GM04504 (cell line): ENCODE measurements at regions not wholly inside any gene's neighbourhood (a gene's known extent, or its start where the extent isn't known, plus 50 kb on each side); places are given as distances from the start of the nearest gene placed in this dataset.
A peak's percentile ranks its signal among the peaks of the same experiment; 100 is the strongest.
"Not testable (repeated sequence)": the region's sequence is repeated elsewhere in the genome, so short reads cannot be mapped to it uniquely, and the experiment has no call there.

Experiments used
- DNase-seq: peaks from one replicate; pipeline ENCODE4 v3.0.0-alpha.2; 2012; ENCODE audit warnings: low read depth

DNA sequence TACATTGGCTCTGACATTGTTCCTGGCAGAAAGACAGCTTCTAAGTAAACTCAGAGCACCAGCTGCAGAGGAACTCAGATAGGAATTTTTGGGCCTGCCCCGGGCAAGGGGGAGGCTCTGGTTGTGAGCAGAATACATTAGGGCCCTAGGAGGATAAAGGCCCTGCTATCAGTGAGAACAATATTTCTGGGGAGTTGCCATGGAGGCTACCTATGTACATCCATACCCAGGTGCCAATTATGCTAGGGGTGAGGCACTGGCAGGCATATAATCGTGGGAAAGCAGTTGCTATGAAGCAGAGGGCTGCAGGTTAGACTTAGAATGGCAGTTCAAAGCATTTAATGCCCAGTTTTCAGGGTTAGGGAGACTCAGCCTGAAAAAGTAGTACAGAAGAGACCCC, 273.5 kb upstream of the EDA2R start:
- DNase-seq: no peak

DNA sequence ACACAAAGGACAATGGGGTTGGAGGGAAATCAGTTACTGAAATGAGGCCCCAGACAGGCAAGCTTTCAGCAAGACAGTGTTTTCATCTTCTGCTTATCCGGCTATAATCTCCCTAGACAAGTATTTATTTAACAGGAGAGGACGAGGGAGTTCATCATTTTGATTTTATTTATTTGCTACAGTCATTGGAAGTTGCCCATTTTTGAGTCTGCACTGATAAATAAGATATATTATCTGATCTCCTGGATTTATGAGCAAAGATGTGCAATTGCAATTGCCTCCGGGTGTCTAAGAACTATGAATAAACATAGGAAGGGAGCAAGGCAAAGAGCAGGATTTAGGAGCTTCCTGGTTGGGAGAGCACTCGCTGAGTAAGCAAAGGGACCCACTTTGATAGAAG, 263.2 kb upstream of the EDA2R start:
- no peak for DNase-seq

DNA sequence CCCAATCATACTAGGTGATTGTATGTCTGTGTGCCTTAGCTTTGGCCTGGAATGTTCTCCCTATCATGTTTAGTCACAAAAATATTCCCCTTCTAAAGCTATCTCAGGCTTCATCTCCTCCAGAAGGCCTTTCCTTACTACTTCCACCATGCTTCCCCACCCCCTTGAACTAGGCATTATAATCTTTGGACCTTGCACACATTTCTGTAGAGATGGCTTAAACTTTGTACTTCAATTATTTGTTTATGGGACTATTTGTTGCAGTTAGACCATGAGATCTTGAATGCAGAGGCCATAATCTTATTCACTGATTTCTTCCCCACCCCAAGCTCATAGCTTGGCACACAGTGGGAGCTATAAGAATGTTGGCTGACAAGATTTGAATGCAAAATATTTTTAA, 262.0 kb upstream of the EDA2R start:
- no peak for DNase-seq

DNA sequence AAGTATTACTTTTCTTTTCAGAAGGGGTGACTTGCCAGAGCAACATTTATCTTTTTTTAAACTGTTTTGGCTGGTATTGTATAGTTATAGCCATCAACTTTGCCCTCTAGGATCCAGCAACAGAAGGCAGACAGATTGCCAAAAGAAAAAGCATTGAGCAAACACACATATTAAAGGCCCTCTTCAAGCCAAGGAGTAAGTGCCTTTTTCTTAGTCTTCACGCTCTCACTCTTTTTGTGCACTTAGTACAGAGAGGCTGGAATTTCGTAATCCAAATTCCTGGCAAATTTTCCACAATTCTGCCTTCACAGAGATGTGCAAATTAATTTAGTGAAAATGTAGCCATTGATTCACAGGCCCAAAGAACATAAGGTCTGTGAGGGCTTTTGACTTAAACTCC, 253.1 kb upstream of the EDA2R start:
- no peak for DNase-seq

DNA sequence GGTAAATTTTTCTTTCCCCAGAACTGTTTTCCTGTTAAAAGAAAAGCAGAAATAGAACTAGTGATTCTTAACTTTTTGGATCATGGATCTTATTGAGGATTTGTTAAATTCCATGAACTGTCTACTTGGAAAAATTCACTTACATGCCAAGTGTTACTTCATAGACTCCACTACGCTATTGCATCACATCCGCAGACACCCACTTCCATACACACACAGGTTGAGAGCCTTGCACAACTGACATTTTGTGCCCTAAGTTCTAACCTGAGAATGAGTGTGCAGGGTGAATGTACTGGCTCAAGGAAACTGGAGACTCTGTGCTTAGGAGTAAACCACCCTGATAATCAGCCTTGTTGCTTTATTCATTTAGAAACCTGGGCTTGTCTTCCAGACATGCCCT, 250.5 kb upstream of the EDA2R start:
- no peak for DNase-seq

DNA sequence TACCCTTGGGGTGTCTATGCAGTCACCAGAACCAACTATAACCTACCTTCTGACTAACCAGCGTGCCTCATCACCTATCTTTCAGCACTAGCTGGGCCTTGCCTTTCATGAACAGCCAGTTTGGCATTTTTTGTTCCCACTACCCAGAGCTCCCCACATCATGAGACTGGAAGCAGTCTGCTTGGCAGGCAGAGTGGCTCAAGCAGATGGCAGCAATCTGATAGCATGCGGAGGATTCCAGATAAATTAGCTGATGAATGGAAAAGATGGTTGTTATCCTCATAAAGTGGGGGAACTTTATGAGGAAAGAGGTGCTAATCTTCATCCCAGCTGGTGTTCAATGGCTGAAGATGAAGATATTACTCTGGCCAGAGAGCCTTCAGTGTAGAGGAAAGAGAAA, 243.2 kb upstream of the EDA2R start:
- no peak for DNase-seq

DNA sequence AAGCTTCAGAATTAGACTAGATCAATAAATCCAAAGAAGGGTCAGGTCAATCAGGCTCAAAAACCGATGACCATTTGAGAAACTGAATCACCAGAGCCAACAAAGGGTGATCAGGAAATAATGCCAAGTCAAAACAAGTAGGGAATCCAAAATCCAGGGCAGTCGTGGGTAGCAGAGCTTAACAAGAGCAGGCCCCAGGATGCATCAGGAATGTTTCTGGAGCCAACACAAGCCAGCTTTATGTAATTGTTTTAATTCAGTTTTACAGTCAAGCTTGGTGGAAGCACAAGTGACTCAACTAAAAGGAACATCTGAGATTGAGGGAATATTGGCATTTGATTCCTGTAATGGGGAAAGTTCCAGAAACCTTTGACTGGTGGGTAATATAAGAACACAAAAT, 237.9 kb upstream of the EDA2R start:
- DNase-seq: no peak

DNA sequence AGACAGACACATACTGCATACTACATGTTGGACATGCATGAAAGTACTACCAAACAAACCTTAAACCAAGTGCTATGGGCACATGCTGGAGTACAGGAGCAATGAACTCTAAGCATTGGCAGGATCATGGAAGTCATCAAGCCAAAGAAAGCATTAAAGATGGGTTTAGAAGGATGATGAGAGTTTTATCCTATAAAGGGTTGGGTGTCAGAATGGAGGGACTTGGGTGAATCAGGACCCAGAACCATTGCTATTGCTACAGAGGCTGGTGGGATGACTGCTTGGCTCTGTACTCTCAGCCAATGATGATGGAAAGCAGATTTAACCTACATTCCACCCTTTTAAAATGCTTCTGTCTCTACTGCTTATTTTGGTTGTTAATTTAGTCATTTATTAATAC, 233.9 kb upstream of the EDA2R start:
- DNase-seq: no peak

DNA sequence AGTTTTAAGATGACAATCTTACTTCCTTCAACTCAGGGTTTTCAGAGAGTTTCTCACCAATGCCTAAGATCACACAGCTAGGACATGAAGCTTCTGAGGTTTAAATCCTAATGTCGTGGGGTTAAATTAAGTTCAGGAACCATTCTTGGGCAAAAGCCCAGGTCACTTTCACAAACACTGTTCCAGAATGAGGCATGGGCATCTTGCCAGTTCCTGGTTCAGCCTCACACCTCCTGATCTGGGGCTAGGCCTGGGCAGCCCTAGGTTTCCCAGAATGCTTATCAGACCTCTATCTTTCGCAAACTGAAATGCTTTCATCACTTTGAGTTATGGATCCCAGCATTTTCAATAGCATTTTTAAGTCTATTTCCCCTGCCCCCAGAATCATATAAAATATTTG, 224.8 kb upstream of the EDA2R start:
- DNase-seq: no peak

DNA sequence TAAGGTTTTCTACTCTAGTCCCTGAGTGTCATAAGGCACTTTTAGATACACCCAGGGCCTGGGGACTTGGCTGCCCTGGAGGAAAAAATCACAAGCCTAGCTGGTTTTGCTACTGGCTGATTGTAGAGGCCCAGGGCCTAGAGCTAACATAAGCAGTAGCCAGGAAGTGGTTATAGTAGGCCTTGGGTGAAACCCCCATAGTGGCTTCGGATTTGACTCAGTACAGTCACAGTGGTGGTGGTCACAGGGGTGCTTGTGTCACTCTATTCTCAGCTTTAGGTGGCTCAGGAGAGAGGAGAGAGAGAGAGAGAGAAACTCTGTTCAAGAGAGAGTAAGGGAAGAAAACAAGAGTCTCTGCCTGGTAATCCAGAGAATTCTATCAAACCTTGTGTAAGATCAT, 194.5 kb upstream of the EDA2R start:
- DNase-seq: no peak

DNA sequence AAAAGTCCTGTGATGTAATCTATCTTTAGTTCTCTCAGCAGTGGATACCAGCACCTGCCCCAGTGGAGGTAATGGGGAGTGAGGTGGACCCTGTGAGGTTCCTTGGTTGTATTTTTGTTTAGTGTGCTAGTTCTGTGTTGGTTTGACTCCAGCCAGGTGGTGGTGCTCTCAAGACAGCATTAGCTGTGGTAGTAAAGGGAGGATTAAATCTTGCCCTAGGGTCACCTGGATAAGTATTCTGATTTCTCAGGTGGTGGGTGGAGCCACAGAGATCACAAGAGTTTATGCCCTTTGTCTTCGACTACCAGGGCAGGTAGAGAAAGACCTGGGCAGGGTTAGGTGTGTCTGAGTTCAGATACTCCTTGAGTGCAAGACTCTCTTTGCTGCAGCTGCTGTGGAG, 176.3 kb upstream of the EDA2R start:
- DNase-seq: no peak

DNA sequence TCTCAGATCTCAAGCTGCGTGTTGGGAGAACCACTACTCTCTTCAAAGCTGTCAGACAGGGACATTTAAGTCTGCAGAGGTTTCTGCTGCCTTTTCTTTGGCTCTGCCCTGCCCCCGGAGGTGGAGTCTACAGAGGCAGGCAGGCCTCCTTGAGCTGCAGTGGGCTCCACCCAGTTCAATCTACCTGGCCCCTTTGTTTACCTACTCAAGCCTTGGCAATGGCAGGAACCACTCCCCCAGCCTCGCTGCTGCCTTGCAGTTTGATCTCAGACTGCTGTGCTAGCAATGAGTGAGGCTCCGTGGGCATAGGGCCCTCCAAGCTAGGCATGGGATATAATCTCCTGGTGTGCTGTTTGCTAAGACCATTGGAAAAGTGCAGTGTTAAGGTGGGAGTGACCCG, 155.6 kb upstream of the EDA2R start:
- DNase-seq: not testable (repeated sequence)

DNA sequence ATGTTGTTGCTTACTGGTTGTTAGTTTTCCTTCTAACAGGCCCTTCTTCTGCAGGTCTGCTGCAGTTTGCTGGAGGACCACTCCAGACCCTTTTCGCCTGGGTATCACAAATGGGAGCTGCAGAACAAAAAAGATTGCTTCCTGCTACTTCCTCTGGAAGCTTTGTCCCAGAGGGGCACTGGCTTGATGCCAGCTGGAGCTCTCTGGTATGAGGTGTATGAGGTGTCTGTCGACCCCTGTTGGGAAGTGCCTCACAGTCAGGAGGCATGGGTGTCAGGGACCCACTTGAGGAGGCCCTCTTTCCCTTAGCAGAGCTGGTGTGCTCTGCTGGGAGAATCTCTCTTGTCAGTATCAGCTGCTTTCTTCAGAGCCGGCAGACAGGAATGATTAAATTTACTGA, 127.4 kb upstream of the EDA2R start:
- no peak for DNase-seq

DNA sequence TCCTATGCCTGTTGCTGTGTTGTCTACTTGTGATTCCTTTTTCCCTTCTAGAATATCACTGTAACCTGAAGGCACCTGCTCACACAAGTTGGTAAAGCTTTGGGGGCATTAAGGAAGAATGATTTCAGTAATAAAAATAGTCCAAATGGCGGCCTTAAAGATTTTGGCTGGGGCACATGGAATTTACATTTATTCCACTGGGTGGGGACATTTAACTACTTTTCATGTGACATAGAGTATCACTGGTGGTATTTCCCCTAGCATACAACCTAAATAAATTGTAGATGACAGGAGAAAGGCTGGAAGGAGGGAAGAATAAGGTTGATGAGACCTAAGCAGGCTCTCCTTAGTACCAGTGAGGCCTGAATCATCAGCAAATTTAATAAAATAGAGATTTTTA, 121.8 kb upstream of the EDA2R start:
- no peak for DNase-seq

DNA sequence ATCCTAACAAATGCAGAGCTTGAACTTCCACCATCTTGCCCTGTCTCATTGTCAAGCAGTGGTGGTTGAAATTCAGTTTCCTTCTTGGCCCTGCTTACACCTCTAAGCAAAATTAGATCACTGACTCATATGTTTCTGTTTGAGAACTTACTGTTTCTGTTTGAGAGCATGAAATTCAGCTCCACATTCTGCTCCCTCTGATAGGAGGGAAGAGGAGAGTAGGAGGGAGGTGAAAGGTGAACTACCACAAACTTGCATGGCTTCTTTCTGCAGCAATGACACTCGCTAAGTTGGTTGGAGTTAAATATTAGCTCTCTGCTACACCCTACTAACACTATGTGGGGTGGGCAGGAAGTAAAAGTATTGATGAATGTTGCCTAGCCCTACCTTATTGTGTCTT, 117.8 kb upstream of the EDA2R start:
- DNase-seq: no peak

DNA sequence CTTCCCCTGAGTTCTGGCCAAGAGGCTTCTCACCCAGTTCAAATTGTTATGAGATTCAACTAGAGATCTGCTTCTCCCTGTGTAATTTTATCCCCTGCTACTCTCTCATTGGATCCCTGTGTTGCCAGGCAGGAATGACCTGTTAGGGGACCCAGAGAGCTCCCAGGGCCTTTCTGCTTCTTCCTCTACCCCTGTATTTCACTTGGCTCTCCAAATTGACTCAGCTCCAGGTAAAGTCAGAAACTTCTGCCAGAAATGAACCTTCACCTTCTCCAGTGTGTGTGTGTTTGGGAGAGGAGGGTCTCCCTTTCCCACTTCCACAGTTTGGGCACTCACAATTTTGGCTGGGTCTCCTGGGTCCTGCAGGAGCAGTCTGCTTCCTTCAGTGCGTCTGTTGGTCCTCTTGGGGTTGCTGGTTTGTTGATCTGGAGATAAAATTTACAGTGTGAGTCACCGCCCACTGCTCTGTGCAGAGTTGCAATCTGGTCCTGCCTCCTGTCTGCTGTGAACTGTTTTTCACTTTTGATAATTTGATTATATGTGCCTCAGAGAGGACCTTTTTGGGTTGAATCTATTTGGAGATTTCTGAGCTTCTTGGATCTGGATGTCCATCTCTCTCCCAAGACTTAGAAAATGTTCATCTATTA, 112.4 kb upstream of the EDA2R start:
- no peak for DNase-seq

DNA sequence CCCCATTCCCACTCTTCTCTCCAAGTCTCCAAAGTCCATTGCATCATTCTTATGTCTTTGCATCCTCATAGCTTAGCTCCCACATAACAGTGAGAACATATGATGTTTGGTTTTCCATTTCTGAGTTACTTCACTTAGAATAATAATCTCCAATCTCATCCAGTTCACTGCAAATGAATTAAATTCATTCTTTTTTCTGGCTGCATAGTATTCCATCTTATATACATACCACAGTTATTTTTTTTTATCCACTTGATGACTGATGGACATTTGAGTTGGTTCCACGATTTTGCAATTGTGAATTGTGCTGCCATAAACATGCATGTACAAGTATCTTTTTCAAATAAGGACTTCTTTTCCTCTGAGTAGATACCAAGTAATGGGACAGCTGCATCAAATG, 105.6 kb upstream of the EDA2R start:
- not testable (repeated sequence) for DNase-seq

DNA sequence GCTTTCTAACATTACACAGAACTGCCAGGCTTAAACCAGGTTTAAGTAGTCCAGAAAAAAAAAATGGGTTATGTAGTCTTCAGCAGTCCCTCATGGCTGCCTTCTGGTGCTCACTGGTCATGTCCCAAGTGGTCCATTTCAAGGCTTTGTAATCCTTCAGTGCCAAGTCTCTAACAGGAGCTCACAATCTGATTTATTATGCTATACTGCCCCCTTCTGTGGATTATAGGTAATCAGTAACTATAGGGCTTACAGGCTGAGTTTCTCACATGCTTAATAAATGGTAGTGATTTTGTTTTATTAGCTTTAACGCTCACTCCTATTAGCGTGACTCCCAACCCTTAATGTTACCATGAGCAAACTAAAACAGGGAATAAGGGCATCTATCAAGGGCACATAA, 92.5 kb upstream of the EDA2R start:
- DNase-seq: peak; percentile 20

DNA sequence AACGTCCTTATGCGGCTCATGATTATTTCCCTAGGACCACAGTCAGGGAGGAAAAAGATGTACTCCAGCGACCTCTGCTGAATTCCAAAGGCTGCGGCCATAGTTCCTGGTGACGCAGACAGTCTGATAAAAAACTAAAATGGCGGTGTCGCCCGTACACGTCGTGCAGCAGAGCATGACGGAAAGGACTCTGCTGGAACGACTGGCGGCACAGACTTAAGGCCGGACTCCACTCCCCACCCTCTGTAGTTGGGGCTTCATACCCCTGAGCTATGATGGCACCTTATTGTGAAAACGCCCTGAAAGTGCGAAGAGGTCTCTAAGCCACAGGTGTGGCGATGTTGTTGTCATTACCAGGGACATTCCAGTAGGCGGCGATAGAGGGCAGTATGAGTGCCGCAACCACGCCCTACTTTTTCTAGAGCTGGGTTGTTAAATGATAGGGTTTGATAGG, 90.0 kb upstream of the EDA2R start:
- peak; percentile 38 for DNase-seq

DNA sequence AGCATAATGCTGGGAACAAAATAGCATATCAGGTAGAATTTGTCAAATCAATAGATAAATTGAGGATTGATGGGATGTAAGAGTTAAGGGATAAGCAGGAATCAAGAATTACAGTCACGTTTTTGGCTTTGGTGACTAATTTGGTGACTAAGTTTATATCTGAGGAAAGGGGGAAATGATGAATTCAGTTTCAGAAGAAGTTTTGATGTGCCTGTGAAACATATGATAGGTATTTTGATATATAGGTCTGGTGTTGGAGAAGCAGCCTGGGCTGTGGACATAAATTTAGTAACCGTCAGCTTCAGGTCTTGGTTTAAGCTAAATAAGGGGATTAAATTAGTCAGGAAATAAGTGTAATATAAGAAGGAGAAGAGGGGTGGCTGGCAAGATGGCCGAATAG, 79.0 kb upstream of the EDA2R start:
- no peak for DNase-seq

DNA sequence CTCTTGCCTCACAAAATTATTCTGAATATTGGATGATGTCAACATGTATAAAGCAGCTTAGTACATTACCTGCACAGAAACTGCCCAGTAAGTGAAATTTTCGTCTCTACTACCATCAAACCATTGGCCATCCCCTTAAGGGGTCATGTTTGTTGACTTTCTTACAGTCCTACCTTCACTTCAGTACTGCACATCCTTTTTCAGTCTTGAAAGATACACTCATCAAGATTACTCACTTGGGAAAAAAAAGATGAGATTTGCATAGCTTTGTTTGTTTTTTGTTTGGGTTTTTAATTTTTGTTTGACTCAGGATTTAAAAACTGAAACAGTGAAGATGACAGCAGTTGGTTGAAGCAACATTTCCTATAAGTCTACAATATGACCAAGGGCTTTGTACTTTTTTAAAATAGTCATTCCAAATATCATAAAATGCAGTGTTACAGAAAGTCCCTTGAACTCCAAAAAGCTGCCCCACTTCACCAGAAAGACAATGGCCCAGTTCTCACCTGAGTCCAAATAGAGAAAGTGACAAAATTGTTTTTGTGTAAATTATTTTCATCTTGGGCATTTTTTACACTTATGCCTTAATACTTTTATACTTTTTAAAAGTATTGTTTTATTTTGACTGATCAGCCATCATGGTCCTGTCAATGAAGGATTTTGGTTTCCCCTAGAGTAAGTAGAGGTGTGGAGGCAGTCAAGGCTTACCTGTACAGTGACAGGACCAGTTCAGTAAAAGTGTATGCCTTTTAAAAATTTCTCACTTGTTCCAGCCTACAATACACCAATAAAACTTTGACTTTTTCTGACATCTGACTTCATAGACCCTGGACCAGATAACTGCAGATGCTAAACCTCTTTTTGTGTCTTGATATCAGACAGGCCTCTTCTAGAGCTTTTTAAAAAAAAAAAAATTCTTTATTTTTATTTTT, 59.7 kb upstream of the EDA2R start:
- DNase-seq: no peak

DNA sequence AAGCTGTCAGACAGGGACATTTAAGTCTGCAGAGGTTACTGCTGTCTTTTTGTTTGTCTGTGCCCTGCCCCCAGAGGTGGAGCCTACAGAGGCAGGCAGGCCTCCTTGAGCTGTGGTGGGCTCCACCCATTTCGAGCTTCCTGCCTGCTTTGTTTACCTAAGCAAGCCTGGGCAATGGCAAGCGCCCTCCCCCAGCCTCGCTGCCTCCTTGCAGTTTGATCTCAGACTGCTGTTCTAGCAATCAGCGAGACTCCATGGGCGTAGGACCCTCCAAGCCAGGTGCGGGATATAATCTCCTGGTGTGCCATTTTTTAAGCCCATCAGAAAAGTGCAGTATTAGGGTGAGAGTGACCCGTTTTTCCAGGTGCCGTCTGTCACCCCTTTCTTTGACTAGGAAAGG, 53.6 kb upstream of the EDA2R start:
- not testable (repeated sequence) for DNase-seq
